Adrenal gland (tissue), 9 donors: ENCODE measurements at regions not wholly inside any gene's neighbourhood (a gene's known extent, or its start where the extent isn't known, plus 50 kb on each side); places are given as distances from the start of the nearest gene placed in this dataset.

ENCODE experiments used
- DNase-seq, 7 donors: peaks; one replicate each; pipeline ENCODE4 v3.0.0-alpha.2; 2019 to 2020
- H3K27ac ChIP-seq, 5 donors: fragments of 200-600 bp; sonication (generic) in 4 of 5; 1 replicate in 3 of 5; 2 replicates in 2 of 5; pipeline versions ENCODE4 v1.5.1 to v1.8.0; 2016 to 2020; ENCODE audit warnings: mild to moderate bottlenecking in 1 of 5
- H3K27me3 ChIP-seq: fragments of 200-600 bp; 2 replicates; pipeline ENCODE4 v1.8.0; 2021
- H3K36me3 ChIP-seq, 2 donors: fragments of 200-600 bp; replicated peaks in 1 of 2; 1 replicate in 1 of 2; 2 replicates in 1 of 2; pipeline versions ENCODE4 v1.5.1 to v1.8.0; 2018 to 2022
- H3K4me1 ChIP-seq, 2 donors: fragments of 200-600 bp; replicated peaks in 1 of 2; 1 replicate in 1 of 2; 2 replicates in 1 of 2; pipeline versions ENCODE4 v1.5.1 to v1.8.0; 2018 to 2021
- H3K4me3 ChIP-seq, 4 donors: fragments of 200-600 bp; sonication (generic) in 3 of 4; one replicate each; pipeline ENCODE4 v1.5.1; 2016 to 2018
- H3K9me3 ChIP-seq, 3 donors: fragments of 200-600 bp; sonication (generic) in 1 of 3; replicated peaks in 1 of 3; 1 replicate in 2 of 3; 2 replicates in 1 of 3; pipeline versions ENCODE4 v1.5.1 to v1.8.0; 2016 to 2021
- CTCF ChIP-seq, 6 experiments: fragments of 450-650 bp in 4 of 6; fragments of 200-600 bp in 2 of 6; sonication (generic) in 1 of 6; IDR thresholded peaks; 1 replicate in 5 of 6; 2 replicates in 1 of 6; pipeline versions ENCODE4 v1.5.1 to v1.8.0; 2016 to 2021; ENCODE audit warnings: antibody characterized with exemption in 6 of 6, mild to moderate bottlenecking in 2 of 6, moderate library complexity in 1 of 6
- POLR2A ChIP-seq, 2 donors: fragments of 450-650 bp; IDR thresholded peaks; one replicate each; pipeline ENCODE4 v1.6.1; 2017; ENCODE audit warnings: antibody characterized with exemption in 2 of 2, mild to moderate bottlenecking in 2 of 2, moderate library complexity in 1 of 2
- WGBS, 4 donors: extraction: QIAGEN DNeasy Blood & Tissue Kit in 2 of 4; methylation state at CpG; one replicate each; pipeline versions ENCODE4 v1.1.5 to v1.1.7; 2013 to 2017; 5-methylcytosine and 5-hydroxymethylcytosine counted together
- intact Hi-C, 2 donors: fragments of 100-400 bp; cut with DNase I; formaldehyde crosslinking; loops; one replicate each; pipeline versions ENCODE4 v1.14.1 to v1.15.0; 2022 to 2023
- donor health status: healthy with polysubstance abuse.
- donor health status: Bipolar disorder and iron deficiency.
- donor health status: DM: yes; HTN: yes; CAD: no.
- donor health status: DM: no; HTN: no; CAD: no.
- donor health status: DM: no; HTN: no; CAD: no.

GRCh38 chr10:36555036-36555435 is 570.4 kb upstream of the ANKRD30A start:
- no peak for DNase-seq
- Histone ChIP-seq H3K27me3 (no peaks in the 10 kb centered on the region), H3K36me3 (no peaks in the 10 kb centered on the region), H3K4me3 (no peak overlapping the region), H3K4me1 (no peaks in the 10 kb centered on the region), H3K9me3 (no peaks in the 10 kb centered on the region), H3K27ac (no peak overlapping the region)
- TF ChIP-seq CTCF (IDR thresholded peaks at IDR 0.05) (no peak), POLR2A (IDR thresholded peaks at IDR 0.05) (no peak)
- 72 to 82% (median 77%) methylated on average over 2 of the region's 2 CpGs for WGBS, 4 donors
- intact Hi-C loops = no loop called here

DNA sequence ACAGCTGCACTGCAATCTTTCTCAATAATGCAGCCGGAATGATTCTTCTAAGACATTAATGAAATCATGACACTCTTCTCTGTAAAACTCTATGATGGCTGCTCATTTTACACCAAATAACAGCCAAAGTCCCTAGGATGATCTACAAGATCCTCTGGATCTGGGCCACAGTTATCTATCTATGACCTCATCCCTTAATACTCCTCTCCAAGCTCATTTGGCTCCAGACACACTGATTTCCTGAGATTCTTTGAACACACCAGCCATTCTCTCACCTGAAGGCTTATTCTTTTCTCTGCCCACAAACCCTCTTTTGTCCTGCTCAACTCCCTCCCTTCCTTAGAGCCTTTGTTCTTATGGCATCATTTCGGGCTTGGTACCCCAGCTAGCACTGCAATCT is 577.4 kb upstream of the ANKRD30A start:
- Histone ChIP-seq H3K27me3 (no peaks in the 10 kb centered on the region), H3K9me3 (no peaks in the 10 kb centered on the region), H3K27ac (no peak overlapping the region), H3K4me3 (no peak overlapping the region), H3K4me1 (no peaks in the 10 kb centered on the region), H3K36me3 (no peaks in the 10 kb centered on the region)
- no peak for DNase-seq
- 88 to 90% (median 89%) methylated on average over 2 of the region's 2 CpGs for WGBS, 4 donors
- intact Hi-C loops = no loop called here
- TF ChIP-seq POLR2A (IDR thresholded peaks at IDR 0.05) = no peak
- no peak for TF ChIP-seq CTCF (IDR thresholded peaks at IDR 0.05)

- no peaks in the 10 kb centered on the region for H3K4me1 ChIP-seq
- WGBS, 4 donors = 44 to 58% (median 50%) methylated on average over 4 of the region's 4 CpGs
- no peak for DNase-seq
- intact Hi-C loops = no loop called here
- no peaks in the 10 kb centered on the region for H3K27me3 ChIP-seq
- no peaks in the 10 kb centered on the region for H3K36me3 ChIP-seq
- TF ChIP-seq CTCF (IDR thresholded peaks at IDR 0.05) = no peak
- no peak for TF ChIP-seq POLR2A (IDR thresholded peaks at IDR 0.05)
- no peaks in the 10 kb centered on the region for H3K9me3 ChIP-seq
- H3K27ac ChIP-seq = no peak overlapping the region
- H3K4me3 ChIP-seq = no peak overlapping the region
These were observed 582.9 kb upstream of the ANKRD30A start for GRCh38 chr10:36542493-36542892.

DNA sequence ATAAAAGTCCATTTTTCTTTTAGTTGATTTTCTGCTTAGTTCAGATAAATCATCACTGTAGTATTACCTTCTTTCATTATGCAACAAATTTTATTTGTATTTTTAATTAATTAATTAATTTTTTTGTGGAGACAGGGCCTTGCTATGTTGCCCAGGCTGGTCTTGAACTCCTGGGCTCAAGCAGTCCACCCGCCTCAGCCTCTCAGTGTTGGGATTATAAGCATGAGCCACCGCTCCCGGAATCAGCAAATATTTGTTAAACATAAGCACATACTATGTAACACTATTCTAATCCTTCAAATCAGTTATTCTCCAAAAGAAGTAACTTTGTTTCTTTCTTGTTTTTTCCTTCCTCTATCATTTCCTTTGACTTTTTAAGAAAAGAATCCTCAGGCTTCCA is 584.8 kb upstream of the ANKRD30A start:
- DNase-seq = no peak
- Histone ChIP-seq H3K27me3 (no peaks in the 10 kb centered on the region), H3K4me3 (no peak overlapping the region), H3K36me3 (no peaks in the 10 kb centered on the region), H3K9me3 (no peaks in the 10 kb centered on the region), H3K27ac (no peak overlapping the region), H3K4me1 (no peaks in the 10 kb centered on the region)
- intact Hi-C loops = no loop called here
- 86 to 91% (median 89%) methylated on average over 3 of the region's 3 CpGs for WGBS, 4 donors
- TF ChIP-seq CTCF (IDR thresholded peaks at IDR 0.05) = no peak
- TF ChIP-seq POLR2A (IDR thresholded peaks at IDR 0.05) = no peak
